Bone marrow (tissue), 2 donors: ENCODE measurements at regions not wholly inside any gene's neighbourhood (a gene's known extent, or its start where the extent isn't known, plus 50 kb on each side); places are given as distances from the start of the nearest gene placed in this dataset.
"Not testable (repeated sequence)": the region's sequence is repeated elsewhere in the genome, so short reads cannot be mapped to it uniquely, and the experiment has no call there.

Experiments
- DNase-seq, 2 donors: peaks; one replicate each; lab custom pipeline; 2025; lab: John Stamatoyannopoulos, UW

GRCh38 chr12:20040831-20041230, 327.5 kb upstream of the PDE3A start:
- no peak for DNase-seq

DNA sequence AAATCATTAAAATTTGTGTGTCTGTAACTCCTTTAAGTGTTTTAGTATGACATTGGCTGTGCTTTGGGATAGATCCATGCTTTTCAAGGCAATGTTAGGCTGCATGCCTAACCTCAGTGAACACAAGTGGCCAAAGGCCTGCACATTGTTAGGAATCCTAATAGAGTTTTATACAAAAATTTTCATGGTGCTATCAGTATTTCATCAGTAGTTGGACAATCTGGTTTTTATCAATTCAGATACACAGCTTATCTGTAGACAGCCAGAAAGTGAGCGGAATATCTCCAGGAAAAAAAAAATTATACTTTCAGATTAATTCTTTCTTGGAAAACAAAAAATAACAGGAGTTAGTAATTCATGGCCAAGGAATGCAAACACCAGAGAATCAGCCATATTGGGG, 324.0 kb upstream of the PDE3A start:
- DNase-seq: no peak

DNA sequence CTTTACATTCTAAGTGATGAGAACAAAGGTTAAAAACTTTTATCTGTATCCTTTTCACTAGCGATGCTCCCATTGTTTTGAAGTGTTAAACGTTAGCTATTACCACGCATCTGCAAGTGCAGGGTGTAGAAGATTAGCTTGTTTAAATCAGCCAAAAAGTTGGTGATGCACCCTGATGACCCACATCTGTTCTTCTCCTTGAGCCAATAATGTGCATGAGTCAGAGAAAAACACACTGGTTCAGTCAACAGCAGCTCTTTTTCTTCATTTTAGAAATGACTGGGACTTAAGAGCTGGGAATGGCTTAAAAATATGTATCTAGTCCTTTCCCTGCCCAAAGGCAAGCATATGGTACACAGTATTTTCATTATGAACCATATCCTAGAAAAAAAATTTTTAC, 323.5 kb upstream of the PDE3A start:
- DNase-seq: no peak

DNA sequence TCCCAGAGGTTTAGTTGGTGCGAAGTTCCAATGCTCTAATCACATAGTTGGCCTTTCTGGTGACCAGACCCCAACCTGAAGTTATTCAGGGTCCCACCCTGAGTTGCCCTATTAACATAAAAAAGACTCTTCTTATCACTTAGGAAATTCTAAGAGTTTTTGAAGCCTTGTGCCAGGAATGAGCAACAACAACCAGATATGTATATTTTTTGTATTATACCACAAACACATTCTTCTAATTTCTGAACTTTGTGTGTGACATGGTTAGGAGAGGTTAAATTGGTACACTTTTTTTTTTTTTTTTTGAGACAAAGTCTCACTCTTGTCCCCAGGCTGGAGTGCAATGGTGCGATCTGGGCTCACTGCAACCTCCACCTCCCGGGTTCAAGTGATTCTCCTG, 320.4 kb upstream of the PDE3A start:
- no peak for DNase-seq

GRCh38 chr12:20050221-20050620, 318.1 kb upstream of the PDE3A start:
- DNase-seq: no peak

DNA sequence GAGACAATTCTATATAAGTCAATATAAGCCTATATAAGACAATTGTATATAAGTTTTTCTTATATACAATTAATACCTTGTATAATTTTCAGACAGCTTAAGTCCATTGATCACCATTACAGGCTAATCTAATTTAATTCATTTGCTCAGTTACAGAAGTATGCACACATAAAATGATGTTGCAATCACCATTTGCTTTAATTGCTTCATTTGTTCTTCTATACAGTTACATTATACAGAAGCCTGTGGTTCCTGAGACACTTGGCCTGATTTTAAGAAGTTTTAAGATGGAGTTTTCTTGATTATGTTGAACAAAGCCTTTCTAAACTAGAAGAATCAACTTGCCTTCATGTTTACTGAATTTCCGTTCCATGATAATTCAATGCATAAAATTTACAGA, 314.6 kb upstream of the PDE3A start:
- no peak for DNase-seq

DNA sequence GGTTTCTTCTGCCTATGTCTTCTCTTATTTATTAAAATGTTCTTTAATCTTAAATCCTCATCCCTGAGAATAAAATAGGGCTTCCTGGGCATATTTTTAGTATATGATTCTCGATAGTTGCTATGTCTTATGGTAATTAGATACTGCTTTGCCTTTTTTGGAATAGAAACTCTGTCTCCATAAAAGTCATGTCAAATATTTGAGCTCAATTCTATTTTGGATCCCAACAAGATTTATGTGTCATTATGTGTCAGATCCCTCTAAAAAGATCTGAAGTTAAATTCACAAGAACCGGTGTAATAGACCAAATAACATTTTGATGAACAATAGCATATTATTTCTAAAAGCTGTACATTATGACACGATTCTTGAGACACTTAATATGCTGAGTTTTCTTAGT, 312.5 kb upstream of the PDE3A start:
- no peak for DNase-seq

GRCh38 chr12:20057398-20057797, 310.9 kb upstream of the PDE3A start:
- no peak for DNase-seq

DNA sequence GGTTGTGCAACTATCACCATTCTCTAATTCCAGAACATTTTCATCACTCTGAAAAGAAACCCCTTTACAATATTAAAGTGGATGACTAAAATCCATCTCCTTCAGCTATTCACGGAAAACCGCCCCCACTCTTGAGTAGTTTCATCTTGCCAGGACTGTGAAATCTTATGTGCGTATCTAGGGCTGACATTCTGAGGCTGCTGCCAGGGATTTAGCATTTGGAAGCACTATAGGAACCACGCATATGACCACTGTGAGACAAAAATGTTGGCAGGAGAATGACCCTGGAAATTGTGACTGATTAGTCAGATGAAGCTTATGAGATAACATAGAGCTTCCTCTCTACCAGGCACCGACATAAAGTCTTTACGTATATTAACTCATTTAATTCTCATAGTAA, 305.2 kb upstream of the PDE3A start:
- DNase-seq: no peak

GRCh38 chr12:20077618-20078017, 290.7 kb upstream of the PDE3A start:
- no peak for DNase-seq

DNA sequence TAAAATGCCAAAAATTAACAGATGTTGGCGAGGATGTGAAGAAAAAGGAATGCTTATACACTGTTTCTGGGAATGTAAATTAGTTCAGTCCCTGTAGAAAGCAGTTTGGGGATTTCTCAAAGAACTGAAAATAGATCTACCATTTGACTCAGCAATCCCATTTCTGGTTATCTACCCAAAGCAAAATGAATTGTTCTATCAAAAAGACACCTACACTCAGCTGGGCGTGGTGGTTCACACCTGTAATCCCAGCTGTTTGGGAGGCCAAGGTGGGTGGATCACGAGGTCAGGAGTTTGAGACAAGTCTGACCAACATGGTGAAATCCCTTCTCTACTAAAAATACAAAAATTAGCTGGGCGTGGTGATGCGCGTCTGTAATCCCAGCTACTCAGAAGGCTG, 279.3 kb upstream of the PDE3A start:
- DNase-seq: no peak

DNA sequence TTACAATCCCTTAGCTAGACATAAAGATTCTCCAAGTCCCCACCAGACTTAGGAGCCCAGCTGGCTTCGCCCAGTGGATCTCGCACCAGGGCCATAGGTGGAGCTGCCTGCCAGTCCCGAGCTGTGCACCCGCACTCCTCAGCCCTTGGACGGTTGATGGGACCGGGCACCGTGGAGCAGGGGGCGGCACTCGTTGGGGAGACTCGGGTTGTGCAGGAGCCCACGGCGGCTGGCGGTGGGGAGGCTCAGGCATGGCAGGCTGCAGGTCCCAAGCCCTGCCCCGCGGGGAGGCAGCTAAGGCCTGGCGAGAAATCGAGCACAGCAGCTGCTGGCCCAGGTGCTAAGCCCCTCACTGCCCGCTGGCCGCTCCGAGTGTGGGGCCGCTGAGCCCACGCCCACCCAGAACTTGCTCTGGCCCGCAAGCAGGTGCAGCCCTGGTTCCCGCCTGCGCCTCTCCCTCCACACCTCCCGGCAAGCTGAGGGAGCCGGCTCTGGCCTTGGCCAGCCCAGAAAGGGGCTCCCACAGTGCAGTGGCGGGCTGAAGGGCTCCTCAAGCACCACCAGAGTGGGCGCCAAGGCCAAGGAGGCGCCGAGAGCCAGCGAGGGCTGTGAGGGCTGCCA, 275.0 kb upstream of the PDE3A start:
- not testable (repeated sequence) for DNase-seq

- DNase-seq: no peak
These were observed 271.9 kb upstream of the PDE3A start for GRCh38 chr12:20096430-20096829.

GRCh38 chr12:20097626-20098025, 270.7 kb upstream of the PDE3A start:
- DNase-seq: no peak

DNA sequence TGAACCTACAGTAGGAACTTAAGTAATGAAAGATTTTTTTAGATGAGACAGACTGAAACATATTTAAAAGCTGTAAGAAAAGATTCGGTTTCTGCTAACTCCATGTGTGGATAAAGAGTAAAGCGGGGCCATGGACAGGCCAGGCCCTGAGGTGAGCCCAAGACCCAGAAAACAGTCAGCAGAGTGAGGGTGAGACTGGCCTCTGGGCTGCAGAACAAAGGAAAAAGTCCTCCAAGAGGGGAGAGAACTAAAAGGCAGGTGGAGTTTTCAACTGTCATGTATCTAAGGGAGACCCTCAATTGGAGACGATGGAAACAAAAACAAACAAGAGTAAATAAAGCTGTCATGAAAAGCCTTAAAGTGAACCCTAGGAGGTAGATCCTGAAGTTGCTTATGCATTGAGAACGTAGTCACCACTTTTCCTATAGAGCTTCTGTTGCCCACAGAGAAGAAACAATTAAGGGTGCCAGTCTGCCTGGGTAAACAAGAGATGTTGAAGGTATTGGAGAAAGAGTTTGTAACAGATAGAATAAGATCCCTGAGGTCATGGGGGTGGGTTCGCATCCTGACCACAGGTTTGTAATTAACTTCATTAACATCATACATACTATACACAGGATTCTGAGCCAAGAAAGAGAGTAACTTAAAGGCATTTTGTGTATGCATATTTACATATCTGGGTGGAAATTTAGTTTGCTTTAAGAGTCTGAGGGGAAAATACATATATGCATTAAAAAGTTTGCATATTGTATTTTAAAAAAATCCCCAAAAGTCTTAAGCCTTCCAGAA, 268.7 kb upstream of the PDE3A start:
- no peak for DNase-seq

DNA sequence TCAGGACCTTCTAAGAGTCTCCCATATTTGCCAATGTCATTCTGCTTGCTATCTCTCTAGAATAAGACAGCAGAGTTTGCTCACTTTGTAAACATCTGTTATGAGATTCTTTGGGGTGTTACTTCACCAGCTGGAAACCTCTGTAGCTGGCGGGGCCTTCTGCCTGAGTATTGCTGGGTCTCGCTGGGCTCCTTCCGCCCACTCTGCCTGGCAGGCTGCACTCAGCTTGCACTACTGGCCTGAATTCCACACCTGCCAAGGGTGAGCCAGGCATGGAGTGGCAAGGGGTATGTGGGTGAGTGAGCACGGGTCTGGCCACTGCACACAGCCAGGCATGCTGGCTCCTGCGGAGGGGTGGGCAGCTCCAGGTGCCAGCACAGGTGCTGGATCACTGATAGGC, 267.3 kb upstream of the PDE3A start:
- no peak for DNase-seq

DNA sequence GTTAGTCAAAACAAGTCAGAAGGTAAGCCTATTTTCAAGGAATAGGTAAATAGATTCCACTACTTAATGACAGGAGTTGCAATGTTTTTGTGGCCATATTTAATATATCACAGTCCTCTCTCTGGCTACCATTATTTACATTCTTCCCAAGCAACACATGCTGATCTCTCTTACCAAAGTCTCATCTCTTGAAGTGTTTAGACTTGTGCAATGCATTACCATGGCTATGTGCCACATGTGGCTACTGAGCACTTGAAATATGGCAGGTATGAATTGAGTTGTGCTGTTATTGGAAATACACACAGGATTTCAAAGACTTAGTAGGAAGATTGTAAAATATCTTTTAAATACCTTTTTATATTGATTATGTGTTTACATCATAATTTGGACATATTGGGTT, 262.4 kb upstream of the PDE3A start:
- no peak for DNase-seq

DNA sequence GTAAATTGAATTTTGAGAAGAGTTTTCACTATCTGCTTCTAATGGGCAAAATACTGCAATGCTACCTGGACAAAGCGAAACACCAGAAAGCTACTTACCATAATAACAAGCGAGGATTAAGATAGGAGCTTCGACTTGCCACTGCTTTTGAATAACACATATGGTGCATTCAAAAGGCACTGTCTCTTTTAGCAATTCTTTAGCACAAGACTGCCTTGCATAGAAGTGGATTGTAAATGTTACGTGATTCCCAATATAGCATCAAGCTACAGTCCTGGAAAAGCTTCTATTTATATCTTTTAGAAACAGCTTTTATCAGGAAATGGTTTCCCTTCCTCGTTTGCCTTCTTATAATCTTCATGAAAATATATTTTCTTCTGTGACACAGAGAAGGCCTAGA, 258.7 kb upstream of the PDE3A start:
- DNase-seq: no peak

- not testable (repeated sequence) for DNase-seq
These were observed 253.0 kb upstream of the PDE3A start for GRCh38 chr12:20115371-20115770.

- no peak for DNase-seq
These were observed 248.5 kb upstream of the PDE3A start for GRCh38 chr12:20119596-20120402.

DNA sequence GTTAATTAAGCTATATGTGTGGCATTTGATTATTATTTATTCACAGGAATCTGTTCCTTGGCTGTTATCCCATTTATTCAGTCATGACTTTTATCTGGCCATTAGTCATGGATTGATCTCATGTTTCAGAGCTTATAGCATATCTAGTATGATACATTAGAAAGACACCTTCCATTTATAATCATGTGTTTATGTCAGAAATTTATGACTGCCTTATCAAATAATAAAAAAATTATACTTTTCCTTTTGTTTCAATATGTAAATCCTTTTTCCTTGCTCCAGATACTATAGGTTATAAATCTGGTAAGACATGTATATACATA, 248.0 kb upstream of the PDE3A start:
- DNase-seq: no peak

GRCh38 chr12:20122274-20122673, 246.1 kb upstream of the PDE3A start:
- no peak for DNase-seq

DNA sequence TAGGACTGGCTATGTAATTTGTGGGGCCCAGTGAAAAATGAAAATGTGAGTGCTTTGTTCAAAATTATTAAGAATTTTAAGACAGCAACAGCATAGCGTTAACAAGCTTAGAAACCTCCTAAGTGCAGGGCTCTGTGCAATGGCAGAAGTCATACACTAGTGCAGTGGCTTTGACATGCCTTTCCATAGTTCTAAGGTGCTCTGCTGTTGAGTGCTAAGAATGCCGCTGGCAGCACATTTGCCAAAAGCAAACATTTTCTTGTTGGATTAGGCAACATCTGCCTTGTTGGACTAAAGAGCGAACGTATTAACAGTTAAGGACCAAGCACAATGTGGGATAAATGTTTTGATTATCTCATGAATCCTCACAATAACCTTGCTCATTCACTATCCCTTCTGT, 244.9 kb upstream of the PDE3A start:
- no peak for DNase-seq
